Karpas-422 (cell line): ENCODE measurements at regions not wholly inside any gene's neighbourhood (a gene's known extent, or its start where the extent isn't known, plus 50 kb on each side); places are given as distances from the start of the nearest gene placed in this dataset.
"Not testable (repeated sequence)": the region's sequence is repeated elsewhere in the genome, so short reads cannot be mapped to it uniquely, and the experiment has no call there.

Source experiments
- DNase-seq: peaks from one replicate; pipeline ENCODE4 v3.0.0-alpha.2; 2015
- H2AFZ ChIP-seq: fragments of 200-600 bp; sonication (generic); 2 replicates; pipeline ENCODE4 v1.6.1; 2014; ENCODE audit warnings: antibody characterized with exemption, low read length, mixed read lengths
- H3K27ac ChIP-seq: fragments of 200-600 bp; sonication (generic); 2 replicates; pipeline ENCODE4 v1.5.1; 2014; ENCODE audit warnings: mild to moderate bottlenecking, low read length, moderate library complexity
- H3K27me3 ChIP-seq: fragments of 200-600 bp; sonication (generic); 2 replicates; pipeline ENCODE4 v1.6.1; 2014; ENCODE audit warnings: low read length, mixed read lengths
- H3K36me3 ChIP-seq: fragments of 200-600 bp; sonication (generic); 2 replicates; pipeline ENCODE4 v1.6.1; 2014; ENCODE audit warnings: low read length, mixed read lengths; ENCODE audit not compliant: insufficient read depth
- H3K4me1 ChIP-seq: fragments of 200-600 bp; sonication (generic); 2 replicates; pipeline ENCODE4 v1.6.1; 2014; ENCODE audit warnings: mild to moderate bottlenecking, low read length, mixed read lengths
- H3K4me2 ChIP-seq: fragments of 200-600 bp; sonication (generic); 2 replicates; pipeline ENCODE4 v1.6.1; 2014; ENCODE audit warnings: low read length, low read depth, mild to moderate bottlenecking; ENCODE audit not compliant: poor library complexity, severe bottlenecking
- H3K4me3 ChIP-seq: fragments of 200-600 bp; sonication (generic); 2 replicates; pipeline ENCODE4 v1.5.1; 2014; ENCODE audit warnings: mild to moderate bottlenecking, antibody characterized with exemption, low read length, mixed read lengths
- H3K79me2 ChIP-seq: fragments of 200-600 bp; sonication (generic); 2 replicates; pipeline ENCODE4 v1.6.1; 2014; ENCODE audit warnings: mild to moderate bottlenecking, low read length, mixed read lengths
- H3K9ac ChIP-seq: fragments of 200-600 bp; sonication (generic); 2 replicates; pipeline ENCODE4 v1.6.0; 2014; ENCODE audit warnings: low read length
- H3K9me2 ChIP-seq: fragments of 200-600 bp; sonication (generic), shearing (Covaris generic); replicated peaks from 2 replicates; pipeline ENCODE4 v1.6.0; 2014; ENCODE audit warnings: mild to moderate bottlenecking, low read length, moderate library complexity; ENCODE audit not compliant: insufficient read depth
- H3K9me3 ChIP-seq: fragments of 300-700, 200-600 bp; sonication (generic); 2 replicates; pipeline ENCODE4 v1.6.1; 2014; ENCODE audit warnings: low read length, mixed read lengths
- H4K20me1 ChIP-seq: fragments of 200-600 bp; sonication (generic); 2 replicates; pipeline ENCODE4 v1.6.1; 2014; ENCODE audit warnings: mild to moderate bottlenecking, antibody characterized with exemption, low read length, low read depth; ENCODE audit not compliant: insufficient read depth

GRCh38 chr15:36177590-36178302 lies 401.7 kb upstream of the CDIN1 start:
- H3K36me3 ChIP-seq: no peaks in the 10 kb centered on the region
- no peaks in the 10 kb centered on the region for H4K20me1 ChIP-seq
- H3K27me3 ChIP-seq: no peaks in the 10 kb centered on the region
- no peak for DNase-seq
- no peaks in the 10 kb centered on the region for H3K4me1 ChIP-seq
- no peak overlapping the region for H3K4me2 ChIP-seq
- H3K9me3 ChIP-seq: no peaks in the 10 kb centered on the region
- H3K9ac ChIP-seq: no peak overlapping the region
- no peak overlapping the region for H2AFZ ChIP-seq
- no peaks in the 10 kb centered on the region for H3K79me2 ChIP-seq
- H3K4me3 ChIP-seq: no peak overlapping the region
- H3K9me2 ChIP-seq: no peaks in the 10 kb centered on the region
- H3K27ac ChIP-seq: no peak overlapping the region

DNA sequence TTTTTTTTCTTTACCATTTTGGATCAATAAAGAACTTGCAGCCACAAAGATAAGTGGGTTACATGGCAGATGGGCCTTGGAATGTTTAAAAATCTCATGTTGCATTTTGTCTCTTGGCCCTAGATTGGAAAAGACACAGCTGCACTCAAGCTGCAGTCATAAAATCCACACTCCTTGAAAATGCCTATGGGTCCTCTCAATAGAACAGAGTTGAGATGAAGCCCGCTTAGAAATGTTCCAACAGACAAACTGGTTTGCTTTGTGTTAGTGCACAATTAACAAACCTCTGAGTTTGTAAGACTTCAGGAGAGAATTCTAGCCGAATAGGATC lies 401.2 kb upstream of the CDIN1 start:
- DNase-seq: no peak
- Histone ChIP-seq H3K9me3 (no peaks in the 10 kb centered on the region), H3K9me2 (no peaks in the 10 kb centered on the region), H2AFZ (no peak overlapping the region), H3K27ac (no peak overlapping the region), H3K4me1 (no peaks in the 10 kb centered on the region), H3K9ac (no peak overlapping the region), H3K27me3 (no peaks in the 10 kb centered on the region), H4K20me1 (no peaks in the 10 kb centered on the region), H3K36me3 (no peaks in the 10 kb centered on the region), H3K79me2 (no peaks in the 10 kb centered on the region), H3K4me2 (no peak overlapping the region), H3K4me3 (no peak overlapping the region)

GRCh38 chr15:36183201-36183600 lies 396.2 kb upstream of the CDIN1 start:
- H4K20me1 ChIP-seq: no peaks in the 10 kb centered on the region
- no peaks in the 10 kb centered on the region for H3K79me2 ChIP-seq
- no peaks in the 10 kb centered on the region for H3K9me3 ChIP-seq
- DNase-seq: no peak
- H3K9ac ChIP-seq: no peak overlapping the region
- H2AFZ ChIP-seq: no peak overlapping the region
- no peak overlapping the region for H3K4me2 ChIP-seq
- H3K9me2 ChIP-seq: no peaks in the 10 kb centered on the region
- no peaks in the 10 kb centered on the region for H3K27me3 ChIP-seq
- no peak overlapping the region for H3K27ac ChIP-seq
- H3K4me1 ChIP-seq: no peaks in the 10 kb centered on the region
- H3K4me3 ChIP-seq: no peak overlapping the region
- no peaks in the 10 kb centered on the region for H3K36me3 ChIP-seq

DNA sequence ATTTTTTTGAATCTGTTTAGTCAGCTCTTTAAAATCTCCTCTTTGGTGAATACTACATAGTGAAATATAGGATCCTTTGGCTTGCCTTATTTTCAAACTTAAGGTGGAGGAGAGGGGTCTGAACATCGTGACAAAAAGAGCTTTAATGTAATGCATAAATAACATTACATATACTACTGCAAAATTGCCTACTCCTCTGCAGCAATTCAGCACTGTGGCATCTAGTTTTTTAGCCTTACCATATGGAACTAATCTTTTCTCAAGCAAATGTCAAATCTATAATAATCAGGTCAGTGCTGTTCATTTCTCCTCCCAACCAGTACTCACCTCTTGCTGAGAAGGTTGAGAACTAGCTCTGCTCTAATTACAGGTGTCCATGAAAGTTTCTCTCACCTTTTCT lies 394.0 kb upstream of the CDIN1 start:
- Histone ChIP-seq H3K36me3 (no peaks in the 10 kb centered on the region), H3K27me3 (no peaks in the 10 kb centered on the region), H4K20me1 (no peaks in the 10 kb centered on the region), H3K9me2 (no peaks in the 10 kb centered on the region), H3K4me1 (no peaks in the 10 kb centered on the region), H3K4me2 (no peak overlapping the region), H3K9ac (no peak overlapping the region), H3K9me3 (no peaks in the 10 kb centered on the region), H3K27ac (no peak overlapping the region), H3K79me2 (no peaks in the 10 kb centered on the region), H2AFZ (no peak overlapping the region), H3K4me3 (no peak overlapping the region)
- no peak for DNase-seq

- Histone ChIP-seq H2AFZ (no peak overlapping the region), H3K9me2 (no peaks in the 10 kb centered on the region), H3K9ac (no peak overlapping the region), H3K36me3 (no peaks in the 10 kb centered on the region), H3K4me1 (no peaks in the 10 kb centered on the region), H3K27me3 (no peaks in the 10 kb centered on the region), H4K20me1 (no peaks in the 10 kb centered on the region), H3K4me3 (no peak overlapping the region), H3K79me2 (no peaks in the 10 kb centered on the region), H3K9me3 (no peaks in the 10 kb centered on the region), H3K27ac (no peak overlapping the region), H3K4me2 (no peak overlapping the region)
- no peak for DNase-seq
Observed at GRCh38 chr15:36185845-36186244, 393.6 kb upstream of the CDIN1 start.

DNA sequence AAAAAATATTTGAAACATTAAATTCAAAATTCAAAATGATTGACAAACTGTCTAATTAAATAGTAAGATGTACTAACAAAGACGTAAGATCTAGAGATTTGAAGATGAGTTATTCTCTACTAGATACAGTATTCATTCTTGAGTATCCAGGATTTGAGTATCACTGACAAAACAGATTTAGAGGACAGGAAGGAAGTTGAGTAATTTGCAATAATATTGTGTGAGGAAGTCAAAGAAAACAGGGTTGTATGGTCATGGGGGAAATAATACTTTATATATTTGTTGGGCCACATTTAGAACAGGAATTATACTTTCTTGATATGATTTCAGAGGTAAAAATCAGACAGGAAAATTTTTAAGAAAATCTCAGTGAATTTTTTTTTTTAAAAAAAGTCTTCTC lies 393.1 kb upstream of the CDIN1 start:
- no peaks in the 10 kb centered on the region for H3K9me3 ChIP-seq
- no peak overlapping the region for H3K4me3 ChIP-seq
- H3K27ac ChIP-seq: no peak overlapping the region
- no peaks in the 10 kb centered on the region for H3K36me3 ChIP-seq
- H3K27me3 ChIP-seq: no peaks in the 10 kb centered on the region
- H3K9ac ChIP-seq: no peak overlapping the region
- H2AFZ ChIP-seq: no peak overlapping the region
- no peaks in the 10 kb centered on the region for H4K20me1 ChIP-seq
- H3K79me2 ChIP-seq: no peaks in the 10 kb centered on the region
- H3K9me2 ChIP-seq: no peaks in the 10 kb centered on the region
- H3K4me1 ChIP-seq: no peaks in the 10 kb centered on the region
- no peak for DNase-seq
- no peak overlapping the region for H3K4me2 ChIP-seq

DNA sequence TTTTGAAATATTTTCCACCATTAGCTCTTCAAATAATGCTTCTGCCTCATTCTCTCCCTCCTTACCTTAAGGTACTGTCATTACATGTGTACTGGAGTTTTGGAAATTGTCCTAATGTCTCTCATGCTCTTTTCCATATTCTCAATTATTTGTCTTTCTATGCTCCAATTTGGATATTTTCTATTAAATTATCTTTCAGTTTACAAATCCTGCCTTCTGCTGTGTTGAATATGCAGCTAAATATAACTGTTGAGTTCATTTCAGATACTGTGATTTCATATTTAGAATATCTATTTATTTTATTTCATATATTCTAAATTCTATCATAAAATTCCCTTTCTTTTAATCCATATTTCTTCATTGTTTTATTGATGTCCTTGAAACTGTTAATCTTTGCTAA lies 388.0 kb upstream of the CDIN1 start:
- H3K4me2 ChIP-seq: no peak overlapping the region
- no peaks in the 10 kb centered on the region for H3K36me3 ChIP-seq
- no peak for DNase-seq
- H3K4me3 ChIP-seq: no peak overlapping the region
- H3K9me2 ChIP-seq: no peaks in the 10 kb centered on the region; the same call in 1 of the 2 replicates
- H4K20me1 ChIP-seq: no peaks in the 10 kb centered on the region
- H3K27me3 ChIP-seq: no peaks in the 10 kb centered on the region
- no peaks in the 10 kb centered on the region for H3K9me3 ChIP-seq
- no peak overlapping the region for H3K9ac ChIP-seq
- H3K4me1 ChIP-seq: no peaks in the 10 kb centered on the region
- no peak overlapping the region for H3K27ac ChIP-seq
- H3K79me2 ChIP-seq: no peaks in the 10 kb centered on the region
- H2AFZ ChIP-seq: no peak overlapping the region

DNA sequence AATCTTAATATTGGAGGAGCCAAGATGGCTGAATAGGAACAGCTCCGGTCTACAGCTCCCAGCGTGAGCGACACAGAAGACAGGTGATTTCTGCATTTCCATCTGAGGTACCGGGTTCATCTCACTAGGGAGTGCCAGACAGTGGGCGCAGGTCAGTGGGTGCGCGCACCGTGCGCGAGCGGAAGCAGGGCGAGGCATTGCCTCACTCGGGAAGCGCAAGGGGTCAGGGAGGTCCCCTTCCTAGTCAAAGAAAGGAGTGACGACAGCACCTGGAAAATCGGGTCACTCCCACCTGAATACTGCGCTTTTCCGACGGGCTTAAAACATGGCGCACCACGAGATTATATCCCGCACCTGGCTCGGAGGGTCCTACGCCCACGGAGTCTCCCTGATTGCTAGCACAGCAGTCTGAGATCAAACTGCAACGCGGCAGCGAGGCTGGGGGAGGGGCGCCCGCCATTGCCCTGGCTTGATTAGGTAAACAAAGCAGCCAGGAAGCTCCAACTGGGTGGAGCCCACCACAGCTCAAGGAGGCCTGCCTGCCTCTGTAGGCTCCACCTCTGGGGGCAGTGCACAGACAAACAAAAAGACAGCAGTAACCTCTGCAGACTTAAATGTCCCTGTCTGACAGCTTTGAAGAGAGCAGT lies 383.9 kb upstream of the CDIN1 start:
- H2AFZ ChIP-seq, H4K20me1 ChIP-seq, DNase-seq, H3K4me2 ChIP-seq, H3K4me3 ChIP-seq, H3K9me3 ChIP-seq, H3K36me3 ChIP-seq, H3K9me2 ChIP-seq, H3K27me3 ChIP-seq, H3K27ac ChIP-seq, H3K4me1 ChIP-seq, H3K9ac ChIP-seq, H3K79me2 ChIP-seq: not testable (repeated sequence)
